Colonic mucosa (tissue), 4 donors: ENCODE measurements at regions not wholly inside any gene's neighbourhood (a gene's known extent, or its start where the extent isn't known, plus 50 kb on each side); places are given as distances from the start of the nearest gene placed in this dataset.

Source experiments
- DNase-seq: peaks from one replicate; pipeline ENCODE4 v3.0.0-alpha.2; 2020
- H3K27ac ChIP-seq: fragments of 200-600 bp; one replicate; pipeline ENCODE4 v1.8.0; 2021
- H3K27me3 ChIP-seq: fragments of 200-600 bp; one replicate; pipeline ENCODE4 v1.8.0; 2021
- H3K36me3 ChIP-seq: fragments of 200-600 bp; one replicate; pipeline ENCODE4 v1.8.0; 2021
- H3K4me1 ChIP-seq: fragments of 200-600 bp; one replicate; pipeline ENCODE4 v1.8.0; 2021; ENCODE audit warnings: mild to moderate bottlenecking
- H3K4me3 ChIP-seq: fragments of 200-600 bp; one replicate; pipeline ENCODE4 v1.8.0; 2021
- H3K9ac ChIP-seq, 2 donors: one replicate each; pipeline ENCODE4 v1.7.0; 2013; ENCODE audit warnings: control low read depth in 2 of 2, low read depth in 2 of 2, low read length in 2 of 2
- H3K9me3 ChIP-seq: fragments of 200-600 bp; one replicate; pipeline ENCODE4 v1.8.0; 2021
- CTCF ChIP-seq: fragments of 200-600 bp; IDR thresholded peaks from one replicate; pipeline ENCODE4 v1.8.0; 2022; ENCODE audit warnings: antibody characterized with exemption, mild to moderate bottlenecking
- intact Hi-C: fragments of 100-400 bp; cut with DNase I; formaldehyde crosslinking; loops from one replicate; pipeline ENCODE4 v1.14.1; 2022
- donor health status: healthy.
- donor health status: DM: no; HTN: no; CAD: no.
- donor health status: DM: no; HTN: no; CAD: no.

GRCh38 chr6:6714953-6715352 is 126.4 kb downstream of the LY86 start:
- Histone ChIP-seq H3K9me3 (no peaks in the 10 kb centered on the region), H3K4me1 (peaks cover 16% of the 10 kb centered on the region), H3K9ac (no peak overlapping the region), H3K36me3 (no peaks in the 10 kb centered on the region), H3K27ac (peak overlapping the region; percentile 9), H3K27me3 (no peaks in the 10 kb centered on the region), H3K4me3 (no peak overlapping the region)
- TF ChIP-seq CTCF: no peak
- intact Hi-C loops: no loop called here
- no peak for DNase-seq

GRCh38 chr6:6715465-6715864 is 126.9 kb downstream of the LY86 start:
- peaks cover 16% of the 10 kb centered on the region for H3K4me1 ChIP-seq
- DNase-seq: no peak
- intact Hi-C loops: no loop called here
- H3K27me3 ChIP-seq: no peaks in the 10 kb centered on the region
- H3K27ac ChIP-seq: no peak overlapping the region
- TF ChIP-seq CTCF: no peak
- no peaks in the 10 kb centered on the region for H3K36me3 ChIP-seq
- no peak overlapping the region for H3K4me3 ChIP-seq
- no peaks in the 10 kb centered on the region for H3K9me3 ChIP-seq
- H3K9ac ChIP-seq: no peak overlapping the region

- Histone ChIP-seq H3K27ac (no peak overlapping the region), H3K4me1 (peaks cover 10% of the 10 kb centered on the region), H3K36me3 (no peaks in the 10 kb centered on the region), H3K4me3 (no peak overlapping the region), H3K9me3 (no peaks in the 10 kb centered on the region), H3K27me3 (no peaks in the 10 kb centered on the region), H3K9ac (no peak overlapping the region)
- TF ChIP-seq CTCF: no peak
- DNase-seq: no peak
- intact Hi-C loops: no loop called here
These were observed 128.7 kb downstream of the LY86 start for GRCh38 chr6:6716998-6717763.

GRCh38 chr6:6717953-6718352 is 129.4 kb downstream of the LY86 start:
- Histone ChIP-seq H3K9ac (no peak overlapping the region), H3K4me3 (no peak overlapping the region), H3K36me3 (no peaks in the 10 kb centered on the region), H3K4me1 (peaks cover 8% of the 10 kb centered on the region), H3K9me3 (no peaks in the 10 kb centered on the region), H3K27ac (no peak overlapping the region), H3K27me3 (no peaks in the 10 kb centered on the region)
- no peak for DNase-seq
- intact Hi-C loops: no loop called here
- TF ChIP-seq CTCF: no peak

- H3K27ac ChIP-seq: peak overlapping the region; percentile 96
- H3K27me3 ChIP-seq: no peaks in the 10 kb centered on the region
- peak overlapping the region in 1 of 2 donors; percentile 66 for H3K9ac ChIP-seq
- H3K4me3 ChIP-seq: no peak overlapping the region
- no peak for DNase-seq
- intact Hi-C loops: loop anchor here (10.0 kb wide), 1 partner anchor 523 kb away; no protein-coding TSS in a partner anchor
- H3K9me3 ChIP-seq: no peaks in the 10 kb centered on the region
- TF ChIP-seq CTCF: no peak
- peaks cover 21% of the 10 kb centered on the region for H3K4me1 ChIP-seq
- no peaks in the 10 kb centered on the region for H3K36me3 ChIP-seq
These were observed 133.1 kb downstream of the LY86 start for GRCh38 chr6:6721606-6722005.
